Loucy (cell line): ENCODE measurements at regions not wholly inside any gene's neighbourhood (a gene's known extent, or its start where the extent isn't known, plus 50 kb on each side); places are given as distances from the start of the nearest gene placed in this dataset.

ENCODE experiments used
- H2AFZ ChIP-seq: fragments of 200-600 bp; sonication (generic); 2 replicates; pipeline ENCODE4 v1.6.0; 2016; ENCODE audit warnings: antibody characterized with exemption, mild to moderate bottlenecking, low read length, moderate library complexity
- H3F3A ChIP-seq: fragments of 200-600 bp; 2 replicates; pipeline ENCODE4 v1.6.0; 2016; ENCODE audit warnings: antibody characterized with exemption, low read depth, mild to moderate bottlenecking
- H3K27me3 ChIP-seq: fragments of 200-600 bp; sonication (generic); 2 replicates; pipeline ENCODE4 v1.6.1; 2014; ENCODE audit warnings: low read length, mild to moderate bottlenecking; ENCODE audit not compliant: insufficient read depth, poor library complexity, severe bottlenecking
- H3K36me3 ChIP-seq: fragments of 200-600 bp; sonication (generic); 2 replicates; pipeline ENCODE4 v1.6.1; 2016; ENCODE audit warnings: low read length; ENCODE audit not compliant: insufficient read depth
- H3K4me1 ChIP-seq: fragments of 200-600 bp; sonication (generic); 2 replicates; pipeline ENCODE4 v1.5.1; 2014; ENCODE audit warnings: low read length, mild to moderate bottlenecking; ENCODE audit not compliant: insufficient read depth, poor library complexity, severe bottlenecking
- H3K4me2 ChIP-seq: fragments of 200-600 bp; sonication (generic); 2 replicates; pipeline ENCODE4 v1.6.0; 2014; ENCODE audit warnings: antibody characterized with exemption, low read length, low read depth, mild to moderate bottlenecking; ENCODE audit not compliant: poor library complexity, severe bottlenecking
- H3K4me3 ChIP-seq: fragments of 200-600 bp; sonication (generic); 2 replicates; pipeline ENCODE4 v1.5.1; 2014; ENCODE audit warnings: low read length, mild to moderate bottlenecking, mixed read lengths; ENCODE audit not compliant: poor library complexity, severe bottlenecking
- H3K79me2 ChIP-seq: fragments of 200-600 bp; sonication (generic); 2 replicates; pipeline ENCODE4 v1.6.1; 2014; ENCODE audit warnings: low read length; ENCODE audit not compliant: insufficient read depth
- H3K9ac ChIP-seq: fragments of 200-600 bp; sonication (generic); 2 replicates; pipeline ENCODE4 v1.6.0; 2014; ENCODE audit warnings: mild to moderate bottlenecking, low read depth, low read length, moderate library complexity; ENCODE audit not compliant: poor library complexity, severe bottlenecking
- H3K9me2 ChIP-seq: fragments of 200-600 bp; sonication (generic); replicated peaks from 2 replicates; pipeline ENCODE4 v1.6.1; 2016; ENCODE audit warnings: low read depth, low read length, mixed read lengths
- H3K9me3 ChIP-seq: fragments of 200-600 bp; sonication (generic); 2 replicates; pipeline ENCODE4 v1.6.1; 2014; ENCODE audit warnings: mild to moderate bottlenecking, antibody characterized with exemption, low read length, low read depth; ENCODE audit not compliant: insufficient read depth
- H4K20me1 ChIP-seq: fragments of 200-600 bp; sonication (generic); 2 replicates; pipeline ENCODE4 v1.6.0; 2014; ENCODE audit warnings: antibody characterized with exemption, low read length, mild to moderate bottlenecking; ENCODE audit not compliant: insufficient read depth, poor library complexity, severe bottlenecking
- EZH2phosphoT487 ChIP-seq: fragments of 200-600 bp; IDR thresholded peaks from 2 replicates; pipeline ENCODE4 v1.6.1; 2018; ENCODE audit warnings: antibody characterized with exemption, mild to moderate bottlenecking, moderate library complexity, borderline replicate concordance
- TF ChIP-seq, protein P1 (sequence below): fragments of 200-600 bp; sonication (generic); conservative IDR thresholded peaks from 2 replicates; pipeline ENCODE4 v1.5.1; 2014; ENCODE audit warnings: mild to moderate bottlenecking, antibody characterized with exemption, low read length

- no peaks in the 10 kb centered on the region for H3F3A ChIP-seq
- no peak overlapping the region for H3K9ac ChIP-seq
- no peak overlapping the region for H3K4me2 ChIP-seq
- H3K79me2 ChIP-seq, result no peaks in the 10 kb centered on the region
- H3K4me1 ChIP-seq, result no peaks in the 10 kb centered on the region
- H3K36me3 ChIP-seq, result no peaks in the 10 kb centered on the region
- no peak overlapping the region for H2AFZ ChIP-seq
- H3K27me3 ChIP-seq, result no peaks in the 10 kb centered on the region
- TF ChIP-seq, protein P1, sequence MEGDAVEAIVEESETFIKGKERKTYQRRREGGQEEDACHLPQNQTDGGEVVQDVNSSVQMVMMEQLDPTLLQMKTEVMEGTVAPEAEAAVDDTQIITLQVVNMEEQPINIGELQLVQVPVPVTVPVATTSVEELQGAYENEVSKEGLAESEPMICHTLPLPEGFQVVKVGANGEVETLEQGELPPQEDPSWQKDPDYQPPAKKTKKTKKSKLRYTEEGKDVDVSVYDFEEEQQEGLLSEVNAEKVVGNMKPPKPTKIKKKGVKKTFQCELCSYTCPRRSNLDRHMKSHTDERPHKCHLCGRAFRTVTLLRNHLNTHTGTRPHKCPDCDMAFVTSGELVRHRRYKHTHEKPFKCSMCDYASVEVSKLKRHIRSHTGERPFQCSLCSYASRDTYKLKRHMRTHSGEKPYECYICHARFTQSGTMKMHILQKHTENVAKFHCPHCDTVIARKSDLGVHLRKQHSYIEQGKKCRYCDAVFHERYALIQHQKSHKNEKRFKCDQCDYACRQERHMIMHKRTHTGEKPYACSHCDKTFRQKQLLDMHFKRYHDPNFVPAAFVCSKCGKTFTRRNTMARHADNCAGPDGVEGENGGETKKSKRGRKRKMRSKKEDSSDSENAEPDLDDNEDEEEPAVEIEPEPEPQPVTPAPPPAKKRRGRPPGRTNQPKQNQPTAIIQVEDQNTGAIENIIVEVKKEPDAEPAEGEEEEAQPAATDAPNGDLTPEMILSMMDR, result no peak
- TF ChIP-seq EZH2phosphoT487, result no peak
- H3K9me2 ChIP-seq, result no peaks in the 10 kb centered on the region
- H3K9me3 ChIP-seq, result 0 out of 2 replicates have a peak, but pooled peaks cover 3% of the 10 kb centered on the region
- no peak overlapping the region for H3K4me3 ChIP-seq
- H4K20me1 ChIP-seq, result no peaks in the 10 kb centered on the region
Observed at GRCh38 chr14:80117876-80118275, 93.4 kb downstream of the DIO2 start.

- no peaks in the 10 kb centered on the region for H4K20me1 ChIP-seq
- no peaks in the 10 kb centered on the region for H3K4me1 ChIP-seq
- H3F3A ChIP-seq, result no peaks in the 10 kb centered on the region
- H3K4me3 ChIP-seq, result no peak overlapping the region
- H2AFZ ChIP-seq, result no peak overlapping the region
- no peaks in the 10 kb centered on the region for H3K36me3 ChIP-seq
- H3K27me3 ChIP-seq, result no peaks in the 10 kb centered on the region
- H3K9me3 ChIP-seq, result no peaks in the 10 kb centered on the region
- no peak for TF ChIP-seq EZH2phosphoT487
- TF ChIP-seq, protein P1, result no peak
- no peak overlapping the region for H3K4me2 ChIP-seq
- no peaks in the 10 kb centered on the region for H3K79me2 ChIP-seq
- no peaks in the 10 kb centered on the region for H3K9me2 ChIP-seq
- no peak overlapping the region for H3K9ac ChIP-seq
Observed at GRCh38 chr14:80116157-80116556, 95.1 kb downstream of the DIO2 start.

GRCh38 chr14:80110721-80111120, 100.6 kb downstream of the DIO2 start:
- TF ChIP-seq EZH2phosphoT487, result no peak
- TF ChIP-seq, protein P1, result no peak
- no peak overlapping the region for H3K4me2 ChIP-seq

More at GRCh38 chr14:80110721-80111120, 100.6 kb downstream of the DIO2 start:
- Histone ChIP-seq H3K27me3 (no peaks in the 10 kb centered on the region), H3K4me1 (no peaks in the 10 kb centered on the region), H3K9me2 (no peaks in the 10 kb centered on the region), H2AFZ (no peak overlapping the region), H3F3A (no peaks in the 10 kb centered on the region), H3K4me3 (no peak overlapping the region), H3K79me2 (no peaks in the 10 kb centered on the region), H3K9ac (no peak overlapping the region), H4K20me1 (no peaks in the 10 kb centered on the region), H3K9me3 (no peaks in the 10 kb centered on the region), H3K36me3 (no peaks in the 10 kb centered on the region)
